ENCODE measurements at regions not wholly inside any gene's neighbourhood (a gene's known extent, or its start where the extent isn't known, plus 50 kb on each side); places are given as distances from the start of the nearest gene placed in this dataset.

- TF ChIP-seq CTCF (IDR thresholded peaks at IDR 0.05) (no peak), POLR2A (IDR thresholded peaks at IDR 0.05) (no peak)
Measured at GRCh38 chr6:10230531-10230930, 184.3 kb downstream of the TFAP2A start.

All from vagina (tissue), 2 donors.